Right ventricle myocardium superior (tissue), 1 donor: ENCODE measurements at regions not wholly inside any gene's neighbourhood (a gene's known extent, or its start where the extent isn't known, plus 50 kb on each side); places are given as distances from the start of the nearest gene placed in this dataset.
"Not testable (repeated sequence)": the region's sequence is repeated elsewhere in the genome, so short reads cannot be mapped to it uniquely, and the experiment has no call there.

ENCODE experiments used
- ATAC-seq: fragments of 200-7000 bp; cut with Tn5 transposase; one replicate; pipeline ENCODE4 v1.9.1; 2020; ENCODE audit warnings: mild to moderate bottlenecking; ENCODE audit not compliant: poor library complexity
- DNase-seq: peaks from one replicate; pipeline ENCODE4 v3.0.0-alpha.2; 2020
- intact Hi-C: fragments of 100-400 bp; cut with DNase I; formaldehyde crosslinking; loops from one replicate; pipeline ENCODE4 v1.11.2; 2022
- donor health status: DM: no; HTN: yes; CAD: no; lungs with severe emphysema.

- intact Hi-C loops, result no loop called here
- DNase-seq, result no peak
These were observed 144.7 kb upstream of the RFLNA start for GRCh38 chr12:124150168-124150567.

DNA sequence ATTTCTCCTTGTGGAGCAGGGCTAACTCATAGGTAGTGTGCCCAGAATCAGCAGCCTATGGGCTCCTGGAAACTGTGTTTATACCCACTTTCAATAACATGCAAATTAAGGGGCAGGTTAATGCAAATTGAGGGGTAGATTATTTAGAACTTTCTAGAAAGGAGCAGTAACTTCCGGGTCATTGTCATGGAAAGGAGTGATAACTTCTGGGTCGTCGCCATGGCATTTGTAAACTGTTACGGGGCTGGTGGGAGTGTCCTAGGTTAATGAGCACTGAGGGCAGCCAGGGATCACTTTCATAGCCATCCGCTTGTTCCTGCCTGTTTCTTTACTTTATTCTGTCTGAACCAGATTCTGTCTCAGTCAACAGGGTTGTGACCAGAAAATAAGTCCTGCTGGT, 143.3 kb upstream of the RFLNA start:
- DNase-seq, result no peak
- intact Hi-C loops, result no loop called here
- no peak for ATAC-seq

More at GRCh38 chr12:124150168-124150567, 144.7 kb upstream of the RFLNA start:
- ATAC-seq, result no peak

- no peak for DNase-seq
- intact Hi-C loops, result no loop called here
These were observed 142.2 kb upstream of the RFLNA start for GRCh38 chr12:124152731-124153130.

GRCh38 chr12:124153392-124153791, 141.5 kb upstream of the RFLNA start:
- ATAC-seq, result no peak
- no peak for DNase-seq
- intact Hi-C loops, result no loop called here

More at GRCh38 chr12:124152731-124153130, 142.2 kb upstream of the RFLNA start:
- no peak for ATAC-seq

GRCh38 chr12:124157406-124157805, 137.5 kb upstream of the RFLNA start:
- no peak for DNase-seq
- no peak for ATAC-seq
- intact Hi-C loops, result no loop called here

- intact Hi-C loops, result no loop called here
- DNase-seq, result no peak
- ATAC-seq, result no peak
These were observed 135.2 kb upstream of the RFLNA start for GRCh38 chr12:124159655-124160054.

- DNase-seq, result no peak
- no peak for ATAC-seq
- intact Hi-C loops, result no loop called here
These were observed 134.7 kb upstream of the RFLNA start for GRCh38 chr12:124160097-124160756.

DNA sequence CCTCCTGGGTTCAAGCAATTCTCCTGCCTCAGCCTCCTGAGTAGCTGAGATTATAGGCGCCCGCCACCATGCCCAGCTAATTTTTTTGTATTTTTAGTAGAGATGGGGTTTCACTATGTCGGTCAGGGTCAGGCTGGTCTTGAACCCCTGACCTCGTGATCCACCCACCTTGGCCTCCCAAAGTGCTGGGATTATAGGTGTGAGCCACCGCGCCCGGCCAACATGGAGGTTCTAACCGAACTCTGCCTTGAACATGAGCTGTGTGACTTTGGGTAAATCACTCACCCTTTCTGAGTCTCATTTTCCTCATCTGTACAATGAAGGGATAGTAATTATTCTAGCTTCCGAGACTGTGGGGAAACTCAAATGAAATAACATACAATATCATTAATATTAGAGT, 133.5 kb upstream of the RFLNA start:
- intact Hi-C loops, ATAC-seq, DNase-seq: not testable (repeated sequence)

- no peak for DNase-seq
- intact Hi-C loops, result no loop called here
- ATAC-seq, result no peak
These were observed 132.5 kb upstream of the RFLNA start for GRCh38 chr12:124162151-124163110.

DNA sequence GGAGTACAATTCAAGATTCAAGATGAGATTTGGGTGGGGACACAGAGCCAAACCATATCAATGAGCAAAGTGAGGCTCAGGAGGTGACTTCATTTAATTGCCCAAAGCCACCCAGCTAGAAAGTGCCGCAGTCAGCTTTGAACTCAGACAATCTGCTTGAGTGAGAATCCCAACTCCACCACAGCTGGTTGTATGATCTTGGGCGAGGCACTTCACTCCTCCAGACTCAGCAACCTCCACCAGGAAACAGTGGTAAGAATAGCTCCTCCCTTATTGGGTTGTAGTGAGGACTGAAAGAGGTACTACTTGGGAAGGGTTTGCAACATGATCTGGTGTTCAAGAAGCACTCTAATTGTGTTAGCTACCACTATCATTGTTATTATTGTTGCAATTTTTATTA, 129.2 kb upstream of the RFLNA start:
- DNase-seq (no peak), ATAC-seq (no peak)
- intact Hi-C loops, result no loop called here

GRCh38 chr12:124167141-124167540, 127.8 kb upstream of the RFLNA start:
- intact Hi-C loops, result no loop called here
- ATAC-seq, result no peak
- DNase-seq, result no peak

- DNase-seq (no peak), ATAC-seq (no peak)
- intact Hi-C loops, result no loop called here
These were observed 126.7 kb upstream of the RFLNA start for GRCh38 chr12:124168016-124168786.

DNA sequence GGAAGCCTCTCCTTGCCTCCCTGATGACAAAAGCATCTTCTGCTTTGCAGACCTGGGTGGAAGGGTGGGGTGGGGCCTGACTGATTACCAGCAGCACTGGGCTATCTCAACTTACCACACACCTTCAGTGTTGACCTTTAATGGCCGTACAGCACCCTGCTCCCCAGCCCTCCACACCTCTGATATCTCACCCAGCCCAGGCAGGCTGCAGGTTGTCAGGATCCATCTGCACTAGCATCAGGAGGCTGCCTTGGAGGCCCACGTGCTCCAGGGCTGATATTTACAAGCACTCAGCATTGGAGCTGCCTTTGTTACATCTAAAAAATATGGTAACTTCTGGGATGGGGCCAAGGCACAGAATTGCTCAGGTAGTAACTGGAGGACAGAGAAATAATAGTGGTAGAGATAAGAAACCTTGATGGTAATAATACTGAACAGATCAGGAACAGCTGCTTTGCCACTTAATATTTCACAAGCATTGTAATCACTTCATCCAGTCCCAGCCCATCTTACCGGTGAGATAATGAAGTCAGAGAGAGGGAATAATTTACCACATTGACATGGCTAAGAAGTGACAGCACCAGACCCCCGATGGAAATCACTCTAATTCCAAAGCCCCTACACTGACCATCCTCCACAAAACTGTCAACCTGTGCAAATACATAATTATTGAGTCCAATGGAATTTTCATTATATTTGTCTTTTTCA, 125.2 kb upstream of the RFLNA start:
- ATAC-seq (no peak), DNase-seq (no peak)

DNA sequence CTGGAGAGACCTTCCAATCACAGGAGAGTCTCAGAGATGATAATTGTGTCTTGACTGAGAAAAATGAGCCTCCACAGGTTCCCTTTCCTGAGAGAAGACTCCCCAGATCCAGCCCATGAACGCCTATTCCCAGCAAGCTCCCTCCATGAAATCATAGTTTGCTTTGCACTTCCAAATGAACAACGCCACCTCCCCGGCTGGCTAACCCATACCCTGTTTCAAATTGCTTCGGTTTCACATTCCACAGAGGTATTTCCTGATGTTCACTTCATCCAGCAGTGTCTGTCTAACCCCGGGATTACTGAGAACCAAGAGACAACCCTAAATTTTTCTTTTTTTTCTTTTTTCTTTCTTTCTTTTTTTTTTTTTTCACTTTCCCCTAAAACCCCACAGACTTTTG, 124.1 kb upstream of the RFLNA start:
- intact Hi-C loops, result no loop called here
- DNase-seq, result no peak

More for the DNA sequence above, 125.2 kb upstream of the RFLNA start:
- intact Hi-C loops, result no loop called here

DNA sequence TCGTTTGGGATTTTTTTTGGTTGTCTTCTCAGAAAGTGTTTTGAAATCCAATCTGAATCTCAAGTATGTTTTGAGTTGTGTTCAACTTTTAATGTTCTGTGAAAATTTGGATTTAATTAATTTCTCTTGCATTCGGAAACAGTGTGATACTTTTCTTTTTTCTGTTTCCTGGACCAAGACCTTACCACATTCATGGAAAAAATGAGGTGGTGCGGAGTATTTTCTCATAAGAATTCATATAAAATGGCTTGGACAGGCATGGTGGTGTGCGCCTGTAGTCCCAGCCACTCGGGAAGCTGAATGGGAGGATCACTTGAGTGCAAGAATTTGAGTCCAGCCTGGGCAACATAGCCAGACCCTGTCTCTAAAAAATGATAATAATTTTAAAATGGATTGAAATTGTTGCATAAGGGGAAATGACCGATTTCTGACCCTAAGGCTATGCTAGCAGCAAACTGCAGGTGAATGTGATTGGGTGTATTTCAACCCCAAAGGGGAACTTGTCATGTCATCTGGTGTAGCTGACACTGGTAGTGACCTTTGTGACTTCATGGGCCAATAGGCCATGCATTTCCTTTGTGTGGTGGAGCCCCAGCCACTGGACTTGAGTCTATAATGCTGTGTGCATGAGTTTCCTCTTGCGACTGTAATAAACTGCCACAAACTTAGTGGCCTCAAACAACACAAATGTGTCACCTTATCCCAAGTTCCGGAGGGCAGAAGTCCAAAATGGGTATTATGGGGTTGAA, 123.5 kb upstream of the RFLNA start:
- intact Hi-C loops, result no loop called here
- ATAC-seq (no peak), DNase-seq (no peak)

More for the DNA sequence above, 124.1 kb upstream of the RFLNA start:
- ATAC-seq, result no peak

GRCh38 chr12:124172636-124173035, 122.3 kb upstream of the RFLNA start:
- intact Hi-C loops, result no loop called here
- no peak for DNase-seq
- ATAC-seq, result no peak

GRCh38 chr12:124173692-124174091, 121.2 kb upstream of the RFLNA start:
- no peak for ATAC-seq
- intact Hi-C loops, result no loop called here

More at GRCh38 chr12:124173692-124174091, 121.2 kb upstream of the RFLNA start:
- no peak for DNase-seq
